Sigmoid colon (tissue), 3 donors: ENCODE measurements at regions not wholly inside any gene's neighbourhood (a gene's known extent, or its start where the extent isn't known, plus 50 kb on each side); places are given as distances from the start of the nearest gene placed in this dataset.

ENCODE experiments used
- CTCF ChIP-seq, 4 experiments: fragments of 450-650 bp in 3 of 4; fragments of 200-600 bp in 1 of 4; IDR thresholded peaks; one replicate each; pipeline ENCODE4 v1.5.1; 2016 to 2019; ENCODE audit warnings: antibody characterized with exemption in 4 of 4, mild to moderate bottlenecking in 3 of 4, moderate library complexity in 2 of 4
- POLR2A ChIP-seq, 2 donors: fragments of 450-650 bp; IDR thresholded peaks; one replicate each; pipeline ENCODE4 v1.6.1; 2016; ENCODE audit warnings: antibody characterized with exemption in 2 of 2, mild to moderate bottlenecking in 2 of 2, moderate library complexity in 2 of 2

GRCh38 chr5:98474216-98474615, 299.2 kb upstream of the RGMB start:
- TF ChIP-seq CTCF (IDR thresholded peaks at IDR 0.05) (no peak), POLR2A (IDR thresholded peaks at IDR 0.05) (no peak)
